ENCODE measurements at regions not wholly inside any gene's neighbourhood (a gene's known extent, or its start where the extent isn't known, plus 50 kb on each side); places are given as distances from the start of the nearest gene placed in this dataset.
"Not testable (repeated sequence)": the region's sequence is repeated elsewhere in the genome, so short reads cannot be mapped to it uniquely, and the experiment has no call there.

DNA sequence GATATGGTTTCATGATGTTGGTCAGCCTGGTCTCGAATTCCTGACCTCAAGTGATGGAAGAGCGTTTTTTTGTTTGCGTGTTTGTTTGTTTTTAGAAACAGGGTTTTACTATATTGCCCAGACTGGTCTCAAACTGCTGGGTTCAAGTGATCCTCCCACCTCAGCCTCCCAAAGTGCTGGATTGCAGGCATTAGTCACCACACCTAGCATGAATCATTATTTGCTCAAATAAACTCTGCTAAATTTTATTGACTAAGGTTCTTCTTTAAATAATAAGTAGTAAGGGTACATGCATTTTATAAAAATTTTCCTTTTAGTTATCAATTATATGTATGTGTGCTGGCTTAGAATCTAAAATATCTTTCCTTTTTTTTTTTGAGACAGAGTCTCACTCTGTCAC, 52.9 kb downstream of the ZBTB9 start:
- DNase-seq (ENCODE audit: low read depth) = no peak

DNA sequence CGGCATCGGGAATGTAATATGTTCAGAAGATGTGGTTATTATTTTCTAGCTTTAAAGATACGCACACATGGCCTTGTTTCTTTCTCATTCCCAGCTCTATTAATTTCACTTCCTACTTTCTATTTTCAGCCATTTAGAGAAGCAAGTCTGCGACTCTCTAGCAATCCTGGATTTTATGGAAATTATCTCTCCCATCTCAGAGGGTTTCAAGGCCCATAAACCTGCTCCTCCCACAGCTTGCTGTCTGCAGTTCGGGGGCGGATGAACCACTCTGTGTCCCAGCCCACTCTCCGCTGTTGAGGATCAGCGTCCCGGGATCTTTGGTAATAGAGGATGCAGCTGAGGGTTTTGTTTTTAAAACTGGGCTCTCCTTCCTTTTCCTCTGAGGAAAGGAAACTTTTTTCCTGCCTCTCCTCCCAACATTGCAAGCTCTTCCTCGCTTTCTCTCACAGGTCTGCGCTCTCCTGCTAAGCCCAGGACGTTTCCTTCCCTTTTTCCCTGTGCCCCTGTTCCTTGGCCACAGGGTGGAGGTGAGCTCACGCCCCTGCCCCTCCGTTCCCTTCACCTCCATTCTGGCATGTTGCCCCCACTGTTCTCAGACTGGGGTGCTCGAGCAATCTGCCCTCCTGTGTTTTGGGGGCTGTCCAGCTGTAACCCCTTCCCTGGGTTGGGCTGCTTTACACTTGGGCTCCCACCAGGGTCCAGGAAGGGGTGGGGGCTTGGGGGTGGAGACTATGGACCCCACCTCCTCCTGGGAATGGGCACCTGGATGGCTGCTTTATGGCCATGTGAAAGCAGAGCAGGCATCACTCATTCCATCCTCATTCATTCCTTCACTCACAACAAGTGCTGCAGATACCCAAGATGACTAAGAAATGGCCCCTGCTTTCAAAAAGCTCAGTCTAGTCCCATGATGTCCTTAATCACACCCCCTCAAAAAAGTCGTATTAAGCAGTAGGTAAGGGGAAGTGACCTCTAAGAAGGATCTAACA, 54.9 kb downstream of the ZBTB9 start:
- DNase-seq (ENCODE audit: low read depth) = peak; percentile 37

DNA sequence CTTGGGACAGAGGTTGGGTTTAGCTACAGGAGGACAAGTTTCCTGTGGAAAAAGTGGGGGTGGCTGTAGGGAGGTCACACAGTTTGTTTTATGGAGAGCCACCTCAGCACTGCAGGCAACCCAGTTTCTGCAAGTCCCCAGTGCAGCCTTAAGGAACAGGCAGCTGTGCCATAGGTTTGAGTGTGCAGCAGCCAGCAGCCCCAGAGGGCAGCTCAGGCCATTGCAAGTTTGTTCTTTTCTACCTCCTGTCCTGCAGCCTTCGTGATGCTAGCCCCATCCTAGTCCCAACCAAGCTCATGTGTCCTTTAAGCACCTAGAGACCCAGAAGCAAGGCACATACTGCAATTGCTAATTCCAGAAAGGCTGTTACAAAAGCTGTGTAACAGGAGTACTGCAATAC, 58.8 kb downstream of the ZBTB9 start:
- DNase-seq (ENCODE audit: low read depth) = no peak

DNA sequence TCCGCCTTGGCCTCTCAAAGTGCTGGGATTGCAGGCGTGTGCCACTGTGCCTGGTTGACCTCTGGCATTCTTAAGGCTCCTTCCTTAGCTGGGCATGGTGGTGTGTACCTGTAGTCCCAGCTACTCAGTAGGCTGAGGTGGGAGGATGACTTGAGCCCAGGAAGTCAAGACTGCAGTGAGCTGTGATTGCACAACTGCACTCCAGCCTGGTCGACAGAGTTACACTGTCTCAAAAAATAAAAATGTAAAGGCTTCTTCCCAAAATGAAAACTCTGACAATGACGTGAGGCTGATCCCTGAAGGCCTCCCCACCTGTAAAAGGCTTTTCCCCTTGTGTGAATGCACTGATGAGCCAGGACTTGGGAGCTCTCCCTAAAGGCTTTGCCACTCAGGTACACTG, 62.4 kb downstream of the ZBTB9 start:
- no peak for DNase-seq (ENCODE audit: low read depth)

DNA sequence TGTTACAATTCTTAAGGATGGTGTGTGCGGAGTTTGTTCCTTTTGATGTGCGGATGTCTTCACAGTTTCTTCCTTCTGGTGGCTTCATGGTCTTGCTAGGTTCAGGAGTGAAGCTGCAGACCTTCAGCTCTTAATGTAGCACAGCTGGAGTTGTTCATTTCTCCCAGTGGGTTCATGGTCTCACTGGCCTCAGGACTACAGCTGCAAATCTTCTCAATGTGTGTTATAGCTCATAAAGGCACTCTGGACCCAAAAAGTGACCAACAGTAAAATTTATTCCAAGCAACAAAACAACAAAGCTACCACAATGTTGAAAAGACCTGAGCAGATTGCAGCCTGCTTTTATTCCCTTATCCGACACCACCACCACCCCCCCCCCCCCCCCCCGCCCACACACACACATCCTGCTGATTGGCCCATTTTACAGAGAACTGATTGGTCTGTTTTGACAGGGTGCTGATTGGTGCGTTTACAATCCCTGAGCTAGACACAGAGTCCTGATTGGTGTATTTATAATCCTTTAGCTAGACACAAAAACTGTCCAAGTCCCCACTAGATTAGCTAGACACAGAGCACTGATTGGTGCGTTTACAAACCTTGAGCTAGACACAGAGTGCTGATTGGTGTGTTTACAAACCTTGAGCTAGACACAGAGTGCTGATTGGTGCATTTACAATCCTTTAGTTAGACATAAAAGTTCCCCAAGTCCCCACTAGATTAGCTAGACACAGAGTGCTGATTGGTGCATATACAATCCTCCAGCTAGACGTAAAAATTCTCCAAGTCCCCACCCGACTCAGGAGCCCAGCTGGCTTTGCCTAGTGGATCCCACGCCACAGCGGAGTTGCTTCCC, 59.2 kb downstream of the BAK1 start:
- DNase-seq (ENCODE audit: low read depth) = not testable (repeated sequence)

DNA sequence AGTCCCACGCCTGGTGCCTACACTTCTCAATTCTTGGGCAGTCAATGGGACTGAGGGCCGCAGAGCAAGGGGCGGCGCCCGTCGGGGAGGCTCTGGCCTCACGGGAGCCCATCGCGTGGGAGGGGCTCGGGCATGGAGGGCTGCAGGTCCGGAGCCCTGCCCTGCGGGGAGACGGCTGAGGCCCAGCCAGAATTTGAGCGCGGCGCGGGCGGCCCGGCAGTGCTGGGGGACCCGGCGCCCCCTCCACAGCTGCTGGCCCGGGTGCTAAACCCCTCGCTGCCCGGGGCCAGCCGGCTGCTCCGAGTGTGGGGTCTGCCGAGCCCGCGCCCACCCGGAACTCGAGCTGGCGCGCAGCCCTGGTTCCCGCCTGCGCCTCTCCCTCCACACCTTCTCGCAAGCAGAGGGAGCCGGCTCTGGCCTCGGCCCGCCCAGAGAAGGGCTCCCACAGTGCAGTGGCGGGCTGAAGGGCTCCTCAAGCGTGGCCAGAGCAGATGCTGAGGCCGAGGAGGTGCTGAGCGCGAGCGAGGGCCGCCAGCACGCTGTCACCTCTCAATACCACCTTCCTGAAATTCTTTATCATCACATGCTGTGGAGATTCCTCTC, 58.5 kb downstream of the BAK1 start:
- no peak for DNase-seq (ENCODE audit: low read depth)

Measured in EH (cell line).